Epidermal melanocyte (primary cell): ENCODE measurements at regions not wholly inside any gene's neighbourhood (a gene's known extent, or its start where the extent isn't known, plus 50 kb on each side); places are given as distances from the start of the nearest gene placed in this dataset.
"Not testable (repeated sequence)": the region's sequence is repeated elsewhere in the genome, so short reads cannot be mapped to it uniquely, and the experiment has no call there.

Experiments used
- DNase-seq: peaks from one replicate; pipeline ENCODE4 v3.0.0; 2011; ENCODE audit warnings: low spot score; ENCODE audit not compliant: insufficient read length

- no peak for DNase-seq
Observed at GRCh38 chr14:27725482-27725881, 1041.1 kb upstream of the FOXG1 start.

GRCh38 chr14:27727251-27727770 lies 1039.3 kb upstream of the FOXG1 start:
- no peak for DNase-seq

- DNase-seq = no peak
Observed at GRCh38 chr14:27730204-27730603, 1036.4 kb upstream of the FOXG1 start.

GRCh38 chr14:27739657-27740156 lies 1026.9 kb upstream of the FOXG1 start:
- no peak for DNase-seq

GRCh38 chr14:27750114-27750513 lies 1016.5 kb upstream of the FOXG1 start:
- DNase-seq = no peak

- DNase-seq = not testable (repeated sequence)
Observed at GRCh38 chr14:27757642-27758041, 1008.9 kb upstream of the FOXG1 start.

- not testable (repeated sequence) for DNase-seq
Observed at GRCh38 chr14:27760367-27760766, 1006.2 kb upstream of the FOXG1 start.

- not testable (repeated sequence) for DNase-seq
Observed at GRCh38 chr14:27799066-27800028, 967.2 kb upstream of the FOXG1 start.

GRCh38 chr14:27817746-27818430 lies 948.7 kb upstream of the FOXG1 start:
- DNase-seq = not testable (repeated sequence)

- DNase-seq = not testable (repeated sequence)
Observed at GRCh38 chr14:27826149-27826548, 940.4 kb upstream of the FOXG1 start.

GRCh38 chr14:27831978-27832377 lies 934.6 kb upstream of the FOXG1 start:
- not testable (repeated sequence) for DNase-seq

- not testable (repeated sequence) for DNase-seq
Observed at GRCh38 chr14:27833001-27833400, 933.6 kb upstream of the FOXG1 start.

- DNase-seq = no peak
Observed at GRCh38 chr14:27836386-27836785, 930.2 kb upstream of the FOXG1 start.

- DNase-seq = no peak
Observed at GRCh38 chr14:27845241-27845850, 921.2 kb upstream of the FOXG1 start.

- DNase-seq = no peak
Observed at GRCh38 chr14:27845902-27846301, 920.7 kb upstream of the FOXG1 start.

GRCh38 chr14:27847480-27847879 lies 919.1 kb upstream of the FOXG1 start:
- DNase-seq = not testable (repeated sequence)

GRCh38 chr14:27849193-27849592 lies 917.4 kb upstream of the FOXG1 start:
- DNase-seq = not testable (repeated sequence)

- DNase-seq = no peak
Observed at GRCh38 chr14:27862684-27863083, 903.9 kb upstream of the FOXG1 start.

GRCh38 chr14:27863166-27863565 lies 903.4 kb upstream of the FOXG1 start:
- no peak for DNase-seq

GRCh38 chr14:27881063-27881462 lies 885.5 kb upstream of the FOXG1 start:
- DNase-seq = no peak

- DNase-seq = no peak
Observed at GRCh38 chr14:27881646-27882045, 884.9 kb upstream of the FOXG1 start.
